PC-3 (cell line): ENCODE measurements at regions not wholly inside any gene's neighbourhood (a gene's known extent, or its start where the extent isn't known, plus 50 kb on each side); places are given as distances from the start of the nearest gene placed in this dataset.

Experiments
- ATAC-seq: fragments of 200-7000 bp; cut with Tn5 transposase; 2 replicates; pipeline ENCODE4 v1.9.1; 2020; ENCODE audit warnings: mild to moderate bottlenecking, moderate library complexity
- BruUV-seq: library from RNA; stranded (reverse); fragments of 400-500 nt; replicated peaks from 2 replicates; lab custom pipeline; 2021; lab: Mats Ljungman, UMichigan
- CTCF ChIA-PET: fragments of 300-600 bp; sonication (Branson Sonifier 250); formaldehyde crosslinking; loops from one replicate; lab custom pipeline; 2022; ENCODE audit warnings: antibody characterized with exemption; lab: Charles Lee
- POLR2A ChIA-PET: fragments of 300-600 bp; sonication (Branson Sonifier 250); formaldehyde crosslinking; loops from one replicate; lab custom pipeline; 2022; ENCODE audit warnings: antibody characterized with exemption; ENCODE audit not compliant: unreplicated experiment; lab: Charles Lee
- DNase-seq: peaks from one replicate; pipeline ENCODE4 v3.0.0-alpha.2; 2015
- H2AFZ ChIP-seq: fragments of 300-600 bp; sonication (generic); 2 replicates; pipeline ENCODE4 v1.6.0; 2016; ENCODE audit warnings: antibody characterized with exemption, low read length
- H3F3A ChIP-seq: fragments of 300-600 bp; sonication (generic); one replicate; pipeline ENCODE4 v1.6.0; 2017; ENCODE audit warnings: antibody characterized with exemption, low read length, control low read depth, mild to moderate bottlenecking; ENCODE audit not compliant: unreplicated experiment
- H3K27ac ChIP-seq: fragments of 300-600 bp; sonication (generic); 2 replicates; pipeline ENCODE4 v1.5.1; 2016; ENCODE audit warnings: mild to moderate bottlenecking, low read length
- H3K27me3 ChIP-seq: fragments of 300-600 bp; sonication (generic); 2 replicates; pipeline ENCODE4 v1.6.1; 2016; ENCODE audit warnings: low read length, mixed read lengths
- H3K36me3 ChIP-seq: fragments of 300-600 bp; sonication (generic); 2 replicates; pipeline ENCODE4 v1.6.1; 2016; ENCODE audit warnings: low read depth, mixed run types, low read length, mixed read lengths
- H3K4me1 ChIP-seq: fragments of 300-600 bp; sonication (generic); 2 replicates; pipeline ENCODE4 v1.5.1; 2016; ENCODE audit warnings: low read length; ENCODE audit not compliant: insufficient read depth
- H3K4me2 ChIP-seq: fragments of 300-600 bp; sonication (generic); 2 replicates; pipeline ENCODE4 v1.6.0; 2016; ENCODE audit warnings: low read length
- H3K4me3 ChIP-seq: fragments of 300-600 bp; sonication (generic); 2 replicates; pipeline ENCODE4 v1.5.1; 2016; ENCODE audit warnings: mild to moderate bottlenecking, low read length, mixed read lengths
- H3K79me2 ChIP-seq: fragments of 300-600 bp; sonication (generic); 2 replicates; pipeline ENCODE4 v1.6.1; 2017; ENCODE audit warnings: low read length, mixed read lengths
- H3K9ac ChIP-seq: fragments of 300-600 bp; sonication (generic); 2 replicates; pipeline ENCODE4 v1.6.0; 2016; ENCODE audit warnings: mild to moderate bottlenecking, low read length
- H3K9me2 ChIP-seq: fragments of 300-600 bp; sonication (generic); replicated peaks from 2 replicates; pipeline ENCODE4 v1.6.1; 2016; ENCODE audit warnings: mixed run types, low read length, mixed read lengths
- H3K9me3 ChIP-seq: fragments of 300-600 bp; sonication (generic); 2 replicates; pipeline ENCODE4 v1.6.1; 2016; ENCODE audit warnings: low read length, mixed read lengths
- H4K20me1 ChIP-seq: fragments of 300-600 bp; sonication (generic); 2 replicates; pipeline ENCODE4 v1.6.1; 2016; ENCODE audit warnings: low read length, mixed read lengths
- EZH2 ChIP-seq: fragments of 300-600 bp; sonication (generic); IDR thresholded peaks from one replicate; pipeline ENCODE4 v1.6.1; 2017; ENCODE audit warnings: antibody characterized with exemption, mild to moderate bottlenecking, low read length; ENCODE audit not compliant: unreplicated experiment
- EZH2phosphoT487 ChIP-seq: fragments of 300-600 bp; sonication (generic); IDR thresholded peaks from 2 replicates; pipeline ENCODE4 v1.6.1; 2018; ENCODE audit warnings: mild to moderate bottlenecking, antibody characterized with exemption, low read length, borderline replicate concordance
- intact Hi-C: fragments of 100-400 bp; cut with micrococcal nuclease; formaldehyde crosslinking; loops from 2 replicates; pipeline ENCODE4 v1.9.0; 2023
- TF ChIP-seq, protein P1 (sequence below): fragments of 300-600 bp; sonication (generic); conservative IDR thresholded peaks from 2 replicates; pipeline ENCODE4 v1.5.1; 2017; ENCODE audit warnings: antibody characterized with exemption, low read depth, mild to moderate bottlenecking, low read length

DNA sequence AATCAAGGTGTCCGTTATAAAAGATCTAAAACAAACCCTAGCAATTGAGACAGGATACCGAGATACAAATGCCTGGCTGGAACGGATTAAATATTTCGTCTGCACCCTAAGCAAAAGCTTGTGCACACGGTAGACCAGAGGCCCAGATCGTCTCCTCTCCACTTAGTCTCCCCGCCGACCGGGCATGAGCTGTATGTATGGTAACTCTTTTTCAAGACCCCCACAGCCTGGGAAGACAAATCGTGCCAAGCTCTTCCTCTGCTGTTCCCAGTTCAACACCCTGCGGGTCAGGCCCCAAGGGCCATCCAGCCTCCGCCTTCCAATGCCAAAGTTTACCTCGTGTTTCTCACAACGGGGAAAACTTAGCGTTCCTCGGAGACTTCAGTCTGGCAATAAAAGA is 285.7 kb upstream of the GALNT17 start:
- no peak overlapping the region for H3K4me3 ChIP-seq
- H3K9ac ChIP-seq, result no peak overlapping the region
- intact Hi-C loops, result no loop called here
- H3K27me3 ChIP-seq, result no peaks in the 10 kb centered on the region
- H3K36me3 ChIP-seq, result no peaks in the 10 kb centered on the region
- H3K79me2 ChIP-seq, result no peaks in the 10 kb centered on the region
- POLR2A ChIA-PET, result no interaction called here
- DNase-seq, result no peak
- no TSS peak for BruUV-seq
- no peak for ATAC-seq
- no peak overlapping the region for H3K27ac ChIP-seq
- TF ChIP-seq EZH2, result no peak
- TF ChIP-seq, protein P1, sequence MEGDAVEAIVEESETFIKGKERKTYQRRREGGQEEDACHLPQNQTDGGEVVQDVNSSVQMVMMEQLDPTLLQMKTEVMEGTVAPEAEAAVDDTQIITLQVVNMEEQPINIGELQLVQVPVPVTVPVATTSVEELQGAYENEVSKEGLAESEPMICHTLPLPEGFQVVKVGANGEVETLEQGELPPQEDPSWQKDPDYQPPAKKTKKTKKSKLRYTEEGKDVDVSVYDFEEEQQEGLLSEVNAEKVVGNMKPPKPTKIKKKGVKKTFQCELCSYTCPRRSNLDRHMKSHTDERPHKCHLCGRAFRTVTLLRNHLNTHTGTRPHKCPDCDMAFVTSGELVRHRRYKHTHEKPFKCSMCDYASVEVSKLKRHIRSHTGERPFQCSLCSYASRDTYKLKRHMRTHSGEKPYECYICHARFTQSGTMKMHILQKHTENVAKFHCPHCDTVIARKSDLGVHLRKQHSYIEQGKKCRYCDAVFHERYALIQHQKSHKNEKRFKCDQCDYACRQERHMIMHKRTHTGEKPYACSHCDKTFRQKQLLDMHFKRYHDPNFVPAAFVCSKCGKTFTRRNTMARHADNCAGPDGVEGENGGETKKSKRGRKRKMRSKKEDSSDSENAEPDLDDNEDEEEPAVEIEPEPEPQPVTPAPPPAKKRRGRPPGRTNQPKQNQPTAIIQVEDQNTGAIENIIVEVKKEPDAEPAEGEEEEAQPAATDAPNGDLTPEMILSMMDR, result no peak
- TF ChIP-seq EZH2phosphoT487, result no peak
- H2AFZ ChIP-seq, result no peak overlapping the region
- no peaks in the 10 kb centered on the region for H3F3A ChIP-seq
- H3K9me2 ChIP-seq, result no peaks in the 10 kb centered on the region
- H3K9me3 ChIP-seq, result no peaks in the 10 kb centered on the region
- H4K20me1 ChIP-seq, result no peaks in the 10 kb centered on the region
- CTCF ChIA-PET, result no interaction called here
- H3K4me2 ChIP-seq, result no peak overlapping the region
- no peaks in the 10 kb centered on the region for H3K4me1 ChIP-seq

GRCh38 chr7:70849580-70850235 is 282.2 kb upstream of the GALNT17 start:
- no TSS peak for BruUV-seq
- ChIA-PET CTCF (no interaction called here), POLR2A (no interaction called here)
- DNase-seq (no peak), ATAC-seq (no peak)
- H3K4me3 ChIP-seq, result no peak overlapping the region
- H3F3A ChIP-seq, result no peaks in the 10 kb centered on the region
- no peaks in the 10 kb centered on the region for H3K79me2 ChIP-seq
- TF ChIP-seq EZH2 (no peak), EZH2phosphoT487 (no peak)
- TF ChIP-seq, protein P1, result no peak
- intact Hi-C loops, result no loop called here
- H3K9ac ChIP-seq, result no peak overlapping the region
- H3K9me2 ChIP-seq, result no peaks in the 10 kb centered on the region
- no peaks in the 10 kb centered on the region for H3K27me3 ChIP-seq
- no peaks in the 10 kb centered on the region for H3K4me1 ChIP-seq
- H3K36me3 ChIP-seq, result no peaks in the 10 kb centered on the region
- H3K4me2 ChIP-seq, result no peak overlapping the region
- H3K9me3 ChIP-seq, result no peaks in the 10 kb centered on the region
- H2AFZ ChIP-seq, result no peak overlapping the region
- no peaks in the 10 kb centered on the region for H4K20me1 ChIP-seq
- no peak overlapping the region for H3K27ac ChIP-seq

GRCh38 chr7:70855373-70855772 is 276.6 kb upstream of the GALNT17 start:
- no peak for TF ChIP-seq EZH2phosphoT487
- Histone ChIP-seq H3K9me3 (no peaks in the 10 kb centered on the region), H3K27me3 (no peaks in the 10 kb centered on the region), H3K36me3 (no peaks in the 10 kb centered on the region), H4K20me1 (no peaks in the 10 kb centered on the region), H3K9ac (no peak overlapping the region), H3K4me2 (no peak overlapping the region), H3K27ac (no peak overlapping the region), H3K4me1 (no peaks in the 10 kb centered on the region), H3K9me2 (no peaks in the 10 kb centered on the region), H3F3A (no peaks in the 10 kb centered on the region), H3K79me2 (no peaks in the 10 kb centered on the region), H3K4me3 (no peak overlapping the region), H2AFZ (no peak overlapping the region)
- ATAC-seq (no peak), DNase-seq (no peak)
- ChIA-PET CTCF (no interaction called here), POLR2A (no interaction called here)
- no TSS peak for BruUV-seq
- intact Hi-C loops, result no loop called here
